GM04503 (cell line): ENCODE measurements at regions not wholly inside any gene's neighbourhood (a gene's known extent, or its start where the extent isn't known, plus 50 kb on each side); places are given as distances from the start of the nearest gene placed in this dataset.
"Not testable (repeated sequence)": the region's sequence is repeated elsewhere in the genome, so short reads cannot be mapped to it uniquely, and the experiment has no call there.

ENCODE experiments used
- DNase-seq: peaks from one replicate; pipeline ENCODE4 v3.0.0-alpha.2; 2012; ENCODE audit warnings: low read depth

GRCh38 chr4:38516190-38516589, 147.8 kb upstream of the KLF3 start:
- no peak for DNase-seq

DNA sequence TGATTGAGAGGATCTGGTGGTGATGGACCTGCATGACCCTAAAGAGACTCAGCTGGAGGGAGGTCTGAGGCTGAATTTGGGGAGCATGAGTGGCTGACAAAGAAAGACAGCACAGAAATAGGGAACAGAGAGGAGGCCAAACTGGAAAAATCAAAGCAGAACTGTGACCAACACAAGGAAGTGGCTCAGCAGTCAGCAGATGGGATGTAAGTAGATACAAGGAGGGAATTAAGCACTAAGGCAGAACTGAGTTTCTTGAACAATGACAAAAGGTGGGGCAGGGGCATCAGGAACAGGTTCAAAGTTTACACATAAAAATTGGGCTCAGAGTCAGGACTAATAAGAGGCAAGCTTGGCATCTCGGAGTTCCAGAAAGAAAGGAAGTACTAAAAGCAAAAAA, 144.3 kb upstream of the KLF3 start:
- DNase-seq: no peak

DNA sequence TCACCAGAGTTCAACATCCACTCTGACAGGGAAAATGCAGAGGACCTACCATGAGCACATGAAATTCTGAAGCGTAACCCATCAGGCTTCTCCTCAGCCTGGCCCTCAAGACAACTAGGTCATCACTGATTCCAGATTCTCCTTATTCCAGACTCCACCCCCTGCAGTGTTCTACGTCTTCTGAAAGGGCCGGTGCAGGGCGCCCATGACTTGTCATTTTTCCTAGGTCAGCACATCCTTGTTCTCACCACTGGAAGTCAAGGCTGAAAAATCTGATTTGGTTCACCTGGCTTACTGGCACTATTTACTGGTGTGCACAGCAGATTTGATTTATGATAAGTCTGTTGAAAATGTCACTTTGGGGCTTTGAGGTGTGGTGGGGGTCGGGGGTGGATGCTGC, 140.9 kb upstream of the KLF3 start:
- DNase-seq: no peak

- DNase-seq: no peak
Observed at GRCh38 chr4:38523524-38524448, 140.2 kb upstream of the KLF3 start.

DNA sequence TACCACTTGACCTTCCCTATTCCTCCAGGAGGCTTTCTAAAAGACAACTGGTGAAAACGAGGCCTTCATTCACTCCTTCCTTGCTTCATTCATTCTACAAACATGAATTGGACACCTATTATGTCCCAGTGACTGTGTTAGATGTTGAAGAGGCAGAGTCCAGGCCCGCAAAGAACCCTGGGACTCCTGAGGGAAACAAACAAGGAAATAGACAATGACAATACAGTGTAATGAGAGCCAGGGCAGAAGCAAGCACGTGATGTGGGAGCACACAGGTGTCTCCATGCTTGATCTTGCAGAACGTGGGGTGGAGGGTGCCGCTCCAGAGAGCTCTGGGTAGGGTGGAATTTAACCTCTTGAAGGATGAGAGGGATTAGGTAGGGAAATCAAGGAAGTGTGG, 137.6 kb upstream of the KLF3 start:
- no peak for DNase-seq

DNA sequence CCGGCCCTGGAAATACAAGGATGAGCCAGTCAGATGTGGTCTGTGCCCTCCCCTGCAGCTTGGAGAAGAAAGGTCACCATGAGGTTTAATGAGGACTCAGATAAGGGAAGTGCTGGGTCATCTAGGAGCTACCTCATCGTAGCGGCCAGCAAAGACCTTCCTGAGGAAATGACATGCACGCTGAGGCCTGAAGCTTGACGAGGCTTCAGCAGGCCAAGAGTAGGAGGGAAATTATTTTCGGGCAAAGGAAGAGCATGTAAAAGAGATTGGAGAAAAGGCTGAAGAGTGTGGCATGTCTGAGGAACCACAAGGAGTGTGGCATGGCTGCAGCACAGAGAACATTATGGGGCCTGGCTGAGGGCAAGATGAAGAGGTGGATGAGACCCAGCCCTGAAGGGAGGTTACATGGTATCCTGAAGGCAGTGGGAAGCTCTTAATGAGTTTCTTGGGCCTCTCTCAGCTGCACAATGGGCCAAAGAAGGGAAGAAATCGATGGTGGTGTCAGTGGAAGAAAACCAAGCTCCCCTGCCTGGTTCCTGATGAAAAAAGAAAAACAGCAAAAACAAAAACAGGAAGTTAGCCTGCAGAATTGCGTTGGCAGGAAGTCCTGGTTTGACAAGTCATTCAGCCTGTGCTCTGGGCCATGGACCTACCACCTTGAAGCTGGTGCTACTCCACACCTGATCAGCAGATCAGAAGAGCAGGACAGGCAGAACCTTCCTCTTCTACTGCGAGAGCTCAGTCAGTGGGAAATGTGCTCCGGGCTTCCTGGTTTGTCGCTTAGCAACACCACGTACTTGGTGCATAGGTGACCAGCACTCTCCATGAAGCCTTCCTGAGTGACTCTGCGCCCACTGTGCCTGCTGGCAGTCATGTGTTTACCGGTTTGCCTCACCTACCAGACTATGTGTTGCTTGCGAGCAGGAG, 134.5 kb upstream of the KLF3 start:
- DNase-seq: no peak

GRCh38 chr4:38530486-38530885, 133.5 kb upstream of the KLF3 start:
- DNase-seq: no peak

GRCh38 chr4:38531141-38531727, 132.8 kb upstream of the KLF3 start:
- DNase-seq: no peak

DNA sequence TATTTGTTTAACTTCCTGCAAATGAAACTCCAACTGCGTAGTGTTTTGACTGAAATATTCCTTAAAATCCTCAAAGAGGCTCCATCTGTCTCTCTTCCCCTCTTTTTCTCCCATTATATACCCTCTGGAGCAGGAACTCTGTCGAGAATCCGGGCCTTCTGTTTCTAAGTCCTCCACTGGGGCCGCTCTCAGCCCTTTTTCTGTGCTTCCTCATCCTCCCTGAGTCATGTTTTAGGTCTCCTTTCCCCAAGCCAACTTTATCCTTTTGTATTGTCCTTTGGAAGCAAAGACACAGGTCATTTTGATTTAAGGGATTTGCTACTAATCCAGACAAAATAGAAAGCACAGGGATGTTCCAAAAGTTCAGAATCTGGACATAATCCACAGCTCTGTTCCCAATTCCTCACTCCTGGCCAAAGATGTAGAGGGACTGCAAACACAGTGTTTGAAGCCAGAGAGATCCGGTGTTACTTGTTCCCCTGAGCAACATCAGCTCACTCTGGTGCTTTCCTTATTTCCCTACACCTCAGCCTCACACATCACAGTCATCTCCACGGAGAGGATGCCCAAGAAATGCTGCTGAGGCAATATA, 131.0 kb upstream of the KLF3 start:
- no peak for DNase-seq

GRCh38 chr4:38534344-38535045, 129.5 kb upstream of the KLF3 start:
- DNase-seq: no peak

GRCh38 chr4:38535071-38535470, 128.9 kb upstream of the KLF3 start:
- DNase-seq: not testable (repeated sequence)

GRCh38 chr4:38535717-38536116, 128.3 kb upstream of the KLF3 start:
- no peak for DNase-seq

GRCh38 chr4:38536716-38537115, 127.3 kb upstream of the KLF3 start:
- no peak for DNase-seq

GRCh38 chr4:38537666-38538065, 126.3 kb upstream of the KLF3 start:
- DNase-seq: no peak

GRCh38 chr4:38538517-38538916, 125.5 kb upstream of the KLF3 start:
- no peak for DNase-seq

GRCh38 chr4:38539501-38539900, 124.5 kb upstream of the KLF3 start:
- DNase-seq: no peak

- no peak for DNase-seq
Observed at GRCh38 chr4:38547052-38547451, 116.9 kb upstream of the KLF3 start.

DNA sequence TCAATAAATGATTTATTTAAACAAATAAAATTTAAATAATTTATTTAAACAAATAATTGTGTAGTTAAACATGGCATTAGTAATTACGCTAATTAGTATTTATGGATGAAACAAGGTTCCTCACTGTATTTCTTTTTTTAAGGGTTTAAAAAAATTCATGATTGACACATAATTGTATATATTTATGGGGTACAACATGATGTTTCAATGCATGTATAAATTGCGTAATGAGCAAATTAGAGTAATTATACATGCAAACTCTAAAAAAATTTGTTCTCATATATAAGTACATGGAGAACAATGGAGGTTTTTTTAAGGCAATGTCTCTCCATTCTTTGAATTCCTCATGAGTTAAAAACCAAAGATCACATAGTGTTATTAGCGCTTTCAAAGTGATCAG, 115.7 kb upstream of the KLF3 start:
- no peak for DNase-seq

GRCh38 chr4:38559374-38559773, 104.6 kb upstream of the KLF3 start:
- DNase-seq: no peak

GRCh38 chr4:38560340-38560739, 103.7 kb upstream of the KLF3 start:
- no peak for DNase-seq

- no peak for DNase-seq
Observed at GRCh38 chr4:38560768-38561558, 103.0 kb upstream of the KLF3 start.
